ENCODE measurements at regions not wholly inside any gene's neighbourhood (a gene's known extent, or its start where the extent isn't known, plus 50 kb on each side); places are given as distances from the start of the nearest gene placed in this dataset.

GRCh38 chr9:126270556-126270955 lies 56.1 kb upstream of the MVB12B start (continued):
- TF ChIP-seq, protein P1, sequence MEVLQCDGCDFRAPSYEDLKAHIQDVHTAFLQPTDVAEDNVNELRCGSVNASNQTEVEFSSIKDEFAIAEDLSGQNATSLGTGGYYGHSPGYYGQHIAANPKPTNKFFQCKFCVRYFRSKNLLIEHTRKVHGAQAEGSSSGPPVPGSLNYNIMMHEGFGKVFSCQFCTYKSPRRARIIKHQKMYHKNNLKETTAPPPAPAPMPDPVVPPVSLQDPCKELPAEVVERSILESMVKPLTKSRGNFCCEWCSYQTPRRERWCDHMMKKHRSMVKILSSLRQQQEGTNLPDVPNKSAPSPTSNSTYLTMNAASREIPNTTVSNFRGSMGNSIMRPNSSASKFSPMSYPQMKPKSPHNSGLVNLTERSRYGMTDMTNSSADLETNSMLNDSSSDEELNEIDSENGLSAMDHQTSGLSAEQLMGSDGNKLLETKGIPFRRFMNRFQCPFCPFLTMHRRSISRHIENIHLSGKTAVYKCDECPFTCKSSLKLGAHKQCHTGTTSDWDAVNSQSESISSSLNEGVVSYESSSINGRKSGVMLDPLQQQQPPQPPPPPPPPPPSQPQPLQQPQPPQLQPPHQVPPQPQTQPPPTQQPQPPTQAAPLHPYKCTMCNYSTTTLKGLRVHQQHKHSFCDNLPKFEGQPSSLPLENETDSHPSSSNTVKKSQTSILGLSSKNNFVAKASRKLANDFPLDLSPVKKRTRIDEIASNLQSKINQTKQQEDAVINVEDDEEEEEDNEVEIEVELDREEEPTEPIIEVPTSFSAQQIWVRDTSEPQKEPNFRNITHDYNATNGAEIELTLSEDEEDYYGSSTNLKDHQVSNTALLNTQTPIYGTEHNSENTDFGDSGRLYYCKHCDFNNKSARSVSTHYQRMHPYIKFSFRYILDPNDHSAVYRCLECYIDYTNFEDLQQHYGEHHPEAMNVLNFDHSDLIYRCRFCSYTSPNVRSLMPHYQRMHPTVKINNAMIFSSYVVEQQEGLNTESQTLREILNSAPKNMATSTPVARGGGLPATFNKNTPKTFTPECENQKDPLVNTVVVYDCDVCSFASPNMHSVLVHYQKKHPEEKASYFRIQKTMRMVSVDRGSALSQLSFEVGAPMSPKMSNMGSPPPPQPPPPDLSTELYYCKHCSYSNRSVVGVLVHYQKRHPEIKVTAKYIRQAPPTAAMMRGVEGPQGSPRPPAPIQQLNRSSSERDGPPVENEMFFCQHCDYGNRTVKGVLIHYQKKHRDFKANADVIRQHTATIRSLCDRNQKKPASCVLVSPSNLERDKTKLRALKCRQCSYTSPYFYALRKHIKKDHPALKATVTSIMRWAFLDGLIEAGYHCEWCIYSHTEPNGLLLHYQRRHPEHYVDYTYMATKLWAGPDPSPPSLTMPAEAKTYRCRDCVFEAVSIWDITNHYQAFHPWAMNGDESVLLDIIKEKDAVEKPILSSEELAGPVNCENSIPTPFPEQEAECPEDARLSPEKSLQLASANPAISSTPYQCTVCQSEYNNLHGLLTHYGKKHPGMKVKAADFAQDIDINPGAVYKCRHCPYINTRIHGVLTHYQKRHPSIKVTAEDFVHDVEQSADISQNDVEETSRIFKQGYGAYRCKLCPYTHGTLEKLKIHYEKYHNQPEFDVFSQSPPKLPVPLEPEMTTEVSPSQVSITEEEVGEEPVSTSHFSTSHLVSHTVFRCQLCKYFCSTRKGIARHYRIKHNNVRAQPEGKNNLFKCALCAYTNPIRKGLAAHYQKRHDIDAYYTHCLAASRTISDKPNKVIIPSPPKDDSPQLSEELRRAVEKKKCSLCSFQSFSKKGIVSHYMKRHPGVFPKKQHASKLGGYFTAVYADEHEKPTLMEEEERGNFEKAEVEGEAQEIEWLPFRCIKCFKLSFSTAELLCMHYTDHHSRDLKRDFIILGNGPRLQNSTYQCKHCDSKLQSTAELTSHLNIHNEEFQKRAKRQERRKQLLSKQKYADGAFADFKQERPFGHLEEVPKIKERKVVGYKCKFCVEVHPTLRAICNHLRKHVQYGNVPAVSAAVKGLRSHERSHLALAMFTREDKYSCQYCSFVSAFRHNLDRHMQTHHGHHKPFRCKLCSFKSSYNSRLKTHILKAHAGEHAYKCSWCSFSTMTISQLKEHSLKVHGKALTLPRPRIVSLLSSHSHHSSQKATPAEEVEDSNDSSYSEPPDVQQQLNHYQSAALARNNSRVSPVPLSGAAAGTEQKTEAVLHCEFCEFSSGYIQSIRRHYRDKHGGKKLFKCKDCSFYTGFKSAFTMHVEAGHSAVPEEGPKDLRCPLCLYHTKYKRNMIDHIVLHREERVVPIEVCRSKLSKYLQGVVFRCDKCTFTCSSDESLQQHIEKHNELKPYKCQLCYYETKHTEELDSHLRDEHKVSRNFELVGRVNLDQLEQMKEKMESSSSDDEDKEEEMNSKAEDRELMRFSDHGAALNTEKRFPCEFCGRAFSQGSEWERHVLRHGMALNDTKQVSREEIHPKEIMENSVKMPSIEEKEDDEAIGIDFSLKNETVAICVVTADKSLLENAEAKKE (CRISPR knock-in tag; IDR thresholded peaks at IDR 0.05) = no peak
- no peak for TF ChIP-seq ZNF114 (CRISPR knock-in tag; IDR thresholded peaks at IDR 0.05)
- TF ChIP-seq REST (IDR thresholded peaks at IDR 0.05; ENCODE audit: unreplicated experiment) = no peak
- TF ChIP-seq CREB1 (CRISPR knock-in tag; IDR thresholded peaks at IDR 0.05; ENCODE audit: low read depth) = no peak
- no peak for TF ChIP-seq EZH2phosphoT487 (IDR thresholded peaks at IDR 0.05; ENCODE audit: unreplicated experiment)
- no peak for TF ChIP-seq STAT1 (IDR thresholded peaks at IDR 0.05; ENCODE audit: unreplicated experiment)
- no peak for TF ChIP-seq NANOG (IDR thresholded peaks at IDR 0.05; ENCODE audit: borderline replicate concordance)

All from GM23338 (cell line).